ENCODE measurements at regions not wholly inside any gene's neighbourhood (a gene's known extent, or its start where the extent isn't known, plus 50 kb on each side); places are given as distances from the start of the nearest gene placed in this dataset.
"Not testable (repeated sequence)": the region's sequence is repeated elsewhere in the genome, so short reads cannot be mapped to it uniquely, and the experiment has no call there.

- DNase-seq = no peak
These were observed 259.6 kb upstream of the POM121L12 start for GRCh38 chr7:52775876-52776275.

DNA sequence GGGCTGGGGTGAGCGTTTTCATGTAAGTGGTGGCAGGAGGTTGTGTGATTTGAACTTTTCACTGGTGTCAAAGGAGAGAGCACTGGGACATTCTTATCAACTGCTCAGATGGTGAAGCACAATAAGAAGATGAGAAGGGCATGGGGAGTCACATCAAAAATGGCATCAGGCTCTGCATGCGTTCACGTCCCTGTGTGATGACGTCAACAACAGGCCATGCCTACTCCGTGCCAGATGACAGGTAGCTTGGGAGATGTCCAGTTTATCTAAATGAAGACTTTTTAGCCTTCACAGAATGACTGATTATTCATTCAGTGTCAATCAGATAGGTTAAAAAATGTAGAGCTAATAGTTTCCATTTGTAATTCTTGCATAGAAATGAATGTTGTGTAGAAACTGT, 264.3 kb upstream of the POM121L12 start:
- DNase-seq = no peak

- no peak for DNase-seq
These were observed 270.8 kb upstream of the POM121L12 start for GRCh38 chr7:52764492-52765169.

GRCh38 chr7:52758356-52758755, 277.1 kb upstream of the POM121L12 start:
- no peak for DNase-seq

- DNase-seq = no peak
These were observed 281.6 kb upstream of the POM121L12 start for GRCh38 chr7:52753855-52754254.

DNA sequence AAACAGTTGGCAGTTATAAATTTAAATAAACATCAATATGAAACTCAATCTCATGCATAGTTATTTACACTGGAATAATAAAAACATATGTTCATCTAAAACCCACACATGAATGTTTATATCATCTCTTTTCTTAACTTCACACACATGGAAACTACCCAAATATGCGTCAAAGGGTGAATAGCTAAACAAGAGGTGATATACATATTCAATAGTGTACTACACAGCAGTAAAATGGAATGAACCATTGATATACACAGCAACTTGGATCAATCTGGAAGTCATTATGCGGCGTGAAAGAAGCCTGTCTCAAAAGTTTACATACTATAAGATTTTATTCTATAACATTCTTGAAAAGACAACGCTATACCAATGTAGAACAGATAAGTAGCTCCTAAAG, 282.5 kb upstream of the POM121L12 start:
- no peak for DNase-seq

DNA sequence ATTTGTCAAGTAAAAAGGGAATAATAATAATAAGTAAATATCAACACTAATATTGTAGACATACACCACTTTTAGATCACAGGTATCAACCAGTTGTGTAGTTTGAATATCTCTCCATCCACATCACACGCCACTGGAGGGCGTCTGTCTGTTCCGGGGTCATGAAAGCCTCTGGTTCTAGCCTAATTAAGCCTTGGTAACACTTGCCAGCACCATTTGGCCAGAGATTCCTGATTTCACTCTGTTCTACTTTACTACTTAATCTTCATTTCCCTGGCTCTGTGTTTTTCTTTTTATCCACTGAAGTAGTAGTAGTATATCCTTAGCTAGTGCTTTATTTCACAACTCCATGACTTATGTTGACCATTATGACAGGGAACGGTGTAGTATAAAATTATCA, 285.6 kb upstream of the POM121L12 start:
- no peak for DNase-seq

GRCh38 chr7:52747817-52748216, 287.6 kb upstream of the POM121L12 start:
- DNase-seq = no peak

DNA sequence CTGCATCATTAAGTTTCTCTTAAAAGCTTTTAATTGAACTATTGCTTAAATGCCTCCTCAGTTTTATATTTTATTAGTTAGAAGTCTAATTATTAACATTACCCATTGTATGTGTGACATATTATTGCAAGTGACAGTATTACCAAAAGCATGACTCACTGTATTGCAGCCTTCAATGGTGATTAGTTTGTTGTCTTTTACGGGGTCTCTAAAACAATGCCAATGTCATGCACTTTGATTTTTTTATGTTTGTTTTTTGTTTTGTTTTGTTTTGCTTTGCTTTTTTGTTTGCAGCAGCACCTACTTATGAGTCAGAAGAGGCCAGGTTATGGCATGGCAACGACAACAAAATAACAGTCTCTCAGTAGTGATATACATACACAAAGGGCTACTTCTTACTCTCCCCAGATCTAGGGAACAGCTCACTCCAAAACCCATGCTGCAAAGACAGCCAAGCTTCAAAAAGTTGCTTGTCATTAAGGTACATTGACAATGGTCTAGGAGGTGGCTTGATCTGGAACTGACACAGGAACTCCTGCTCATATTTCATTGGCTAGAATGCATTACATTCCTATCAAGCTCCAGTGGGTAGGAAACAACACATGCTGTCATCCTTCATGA, 293.7 kb upstream of the POM121L12 start:
- no peak for DNase-seq

DNA sequence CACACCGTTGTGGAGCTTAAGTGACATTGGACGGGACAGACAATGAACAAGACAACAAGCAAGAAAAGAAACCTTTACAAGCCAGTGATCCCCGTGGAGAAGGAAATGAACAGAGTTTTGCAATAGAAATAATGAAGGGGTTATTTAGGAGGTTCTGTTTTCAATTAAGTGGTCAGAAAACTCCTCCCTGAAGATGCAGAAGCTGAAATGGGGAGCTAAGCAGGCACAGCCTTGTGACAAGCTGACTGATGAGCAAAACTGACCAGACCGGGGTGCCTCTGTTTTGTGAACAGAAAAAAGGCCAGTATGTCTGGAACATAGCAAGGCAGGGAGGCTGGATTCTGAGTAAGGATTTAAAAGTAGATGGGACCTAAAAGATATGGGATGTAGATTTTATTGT, 299.8 kb upstream of the POM121L12 start:
- DNase-seq = no peak

- not testable (repeated sequence) for DNase-seq
These were observed 306.8 kb upstream of the POM121L12 start for GRCh38 chr7:52728683-52729082.

DNA sequence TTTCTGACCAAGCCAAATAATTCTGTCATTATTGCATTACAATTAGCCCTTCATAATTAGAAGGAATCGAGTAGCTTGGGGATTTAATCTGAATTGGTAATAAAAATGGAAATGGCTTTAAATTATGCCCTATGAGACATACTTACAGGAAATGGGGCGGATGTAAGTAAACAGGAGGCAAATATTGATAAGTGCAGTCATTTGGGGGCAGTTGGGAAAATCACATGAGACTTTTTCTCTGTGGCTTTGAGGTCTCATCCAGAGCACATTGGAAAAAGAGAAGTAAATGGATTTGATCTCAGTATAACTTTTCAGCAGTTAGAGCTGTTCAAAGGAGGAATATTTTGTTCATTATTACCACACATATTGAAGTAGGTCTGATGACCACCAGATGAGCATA, 307.8 kb upstream of the POM121L12 start:
- DNase-seq = no peak

- no peak for DNase-seq
These were observed 308.4 kb upstream of the POM121L12 start for GRCh38 chr7:52726986-52727385.

GRCh38 chr7:52726493-52726892, 308.9 kb upstream of the POM121L12 start:
- DNase-seq = no peak

DNA sequence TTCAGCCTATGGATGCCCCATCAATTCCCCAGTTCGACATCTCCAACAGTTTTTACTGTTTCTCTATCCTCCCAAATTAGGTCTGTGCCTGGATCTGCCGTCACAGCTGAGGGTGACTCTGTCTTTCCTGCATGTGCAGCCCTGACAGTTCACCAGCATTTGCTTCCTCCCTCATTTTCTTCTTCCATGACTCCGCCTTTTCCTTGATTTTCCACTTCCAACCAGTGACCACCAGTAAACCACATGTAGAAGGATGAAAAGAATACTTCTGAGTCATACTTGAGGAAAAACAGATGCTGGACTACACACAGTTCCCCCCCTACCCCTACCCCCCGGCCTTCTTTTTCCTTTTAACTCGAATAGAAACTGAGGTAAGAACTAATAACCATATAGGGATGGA, 311.8 kb upstream of the POM121L12 start:
- DNase-seq = no peak

DNA sequence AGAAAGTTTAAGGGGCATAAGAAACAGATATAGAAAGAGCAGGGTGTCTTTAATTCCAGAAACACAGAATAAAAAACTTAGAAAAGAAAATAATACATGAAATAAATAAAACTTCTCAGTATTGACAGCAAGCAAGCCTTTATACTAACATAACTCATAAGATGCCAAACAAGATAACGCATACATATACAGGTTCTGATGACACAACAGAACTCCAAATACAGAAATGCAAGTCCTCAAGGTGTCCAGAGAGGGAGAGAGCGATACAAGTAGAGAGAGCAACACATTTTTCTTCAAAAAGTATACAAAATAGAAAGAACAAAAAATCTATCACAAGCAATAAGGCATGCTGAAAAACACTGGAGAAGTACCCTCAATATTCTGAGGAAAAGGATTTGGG, 314.6 kb upstream of the POM121L12 start:
- no peak for DNase-seq

DNA sequence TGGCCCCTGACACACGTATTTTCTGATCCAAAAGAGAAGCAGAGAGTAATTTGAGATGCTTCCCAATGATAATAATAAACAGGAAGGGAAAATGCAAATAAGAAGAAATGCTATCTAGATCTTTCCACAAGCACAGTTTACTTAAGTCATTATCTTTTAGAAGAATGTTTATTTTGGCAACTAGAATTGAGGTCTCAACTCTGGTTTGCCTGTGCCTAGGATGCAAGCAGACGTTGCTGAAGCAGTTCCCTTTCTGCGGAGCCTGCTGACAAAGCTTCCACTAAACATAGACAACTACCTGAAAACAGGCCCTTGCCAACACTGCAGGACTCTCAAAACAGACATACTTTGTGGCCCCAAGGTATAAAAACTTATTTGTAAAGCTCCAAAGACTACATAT, 315.8 kb upstream of the POM121L12 start:
- DNase-seq = no peak

- no peak for DNase-seq
These were observed 319.7 kb upstream of the POM121L12 start for GRCh38 chr7:52715701-52716100.

DNA sequence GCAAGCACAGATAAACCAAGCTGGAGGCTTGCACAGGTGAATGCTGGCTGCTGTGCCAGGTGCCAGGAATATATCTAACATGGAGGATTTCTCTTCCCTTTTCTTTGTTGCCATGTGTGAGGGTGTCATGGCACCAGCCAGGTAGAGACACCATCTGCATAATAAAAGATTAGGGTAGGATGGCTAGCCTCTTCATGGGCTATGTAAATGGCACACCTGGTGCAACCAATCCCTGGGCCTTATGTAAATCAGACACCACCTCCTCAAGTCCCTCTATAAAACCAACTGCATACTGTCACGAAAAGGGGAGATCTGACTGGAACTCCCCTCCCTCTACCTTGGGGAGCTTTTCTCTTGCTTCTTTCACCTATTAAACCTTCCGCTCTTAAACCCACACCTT, 322.5 kb upstream of the POM121L12 start:
- no peak for DNase-seq

DNA sequence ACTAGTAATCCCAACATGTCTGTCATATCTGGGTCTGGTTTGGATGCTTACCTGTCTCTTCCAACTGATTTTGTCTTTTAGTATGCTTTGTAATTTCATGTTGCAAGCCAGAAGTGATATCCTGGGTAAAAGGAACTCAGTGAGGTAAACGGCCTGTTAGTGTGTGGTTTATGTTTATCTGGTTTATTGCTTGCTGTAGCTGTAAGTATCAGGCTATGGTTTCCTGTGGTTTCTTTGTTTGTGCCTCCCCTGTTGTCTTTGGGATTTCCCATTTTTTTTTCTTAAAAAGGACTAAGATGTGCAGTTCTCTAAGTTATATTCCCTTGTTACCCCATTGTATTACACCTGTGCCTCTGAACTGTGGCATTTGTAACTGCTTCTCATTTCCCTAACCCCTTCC, 323.5 kb upstream of the POM121L12 start:
- DNase-seq = no peak

DNA sequence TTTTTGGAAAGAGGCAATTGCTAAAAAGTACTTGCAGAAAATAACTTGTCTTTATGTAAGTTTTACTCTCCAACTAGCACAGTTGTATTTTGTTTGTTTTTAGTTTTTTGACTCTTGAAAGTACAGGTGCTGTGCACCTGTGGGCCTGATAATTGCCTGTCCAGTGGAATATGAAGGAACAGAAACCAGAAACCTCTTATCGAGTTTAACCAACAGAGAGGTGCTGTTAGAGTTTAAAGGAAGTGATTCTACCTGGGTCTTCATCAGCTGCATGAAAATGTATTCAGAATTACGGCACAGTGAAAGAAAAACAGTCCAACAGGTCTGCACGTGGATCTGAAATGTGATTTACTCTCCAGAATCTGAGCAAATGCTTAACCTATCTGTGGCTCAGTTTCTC, 326.6 kb upstream of the POM121L12 start:
- DNase-seq = no peak

GRCh38 chr7:52705768-52706167, 329.7 kb upstream of the POM121L12 start:
- DNase-seq = no peak

DNA sequence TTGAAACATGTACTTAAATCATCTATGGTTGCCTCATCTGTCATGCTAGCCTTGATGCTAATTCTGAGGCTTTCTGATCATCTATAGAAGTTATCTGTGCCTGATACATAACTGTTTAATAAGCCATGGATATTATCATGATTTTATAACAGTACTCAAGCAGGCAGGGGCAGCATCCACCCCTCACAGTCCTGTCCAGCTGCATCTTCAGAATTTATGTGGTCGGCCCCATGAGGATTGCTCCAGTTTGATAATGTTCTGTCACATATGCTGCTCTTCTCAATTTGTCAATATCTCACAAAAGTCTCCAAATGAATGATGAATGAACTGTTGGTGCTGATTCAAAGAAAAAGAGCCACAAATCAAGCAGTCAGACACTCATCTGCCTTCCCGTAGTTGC, 335.1 kb upstream of the POM121L12 start:
- no peak for DNase-seq

- no peak for DNase-seq
These were observed 339.3 kb upstream of the POM121L12 start for GRCh38 chr7:52695973-52696595.

DNA sequence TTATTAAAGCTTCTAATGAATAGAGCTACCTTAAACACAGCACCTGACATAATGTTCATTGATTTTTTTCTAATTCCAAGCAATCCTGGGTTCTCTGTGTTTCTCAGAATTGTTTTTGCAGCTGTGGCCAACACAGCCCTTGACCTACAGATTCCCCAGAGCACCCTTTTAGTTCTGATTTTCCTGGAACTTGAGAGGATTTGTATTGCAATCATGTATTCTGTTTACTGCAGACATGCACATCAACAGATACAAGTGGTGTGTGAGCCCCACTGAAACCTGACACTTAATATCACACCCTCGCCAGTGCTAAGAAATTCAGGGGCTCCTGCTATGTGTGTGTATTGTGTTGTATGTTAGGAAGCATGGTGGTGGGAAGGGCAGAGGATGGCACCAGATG, 344.2 kb upstream of the POM121L12 start:
- DNase-seq = no peak

Data from NCI-H1930 (cell line).